Smooth muscle cell (in vitro differentiated cells): ENCODE measurements at regions not wholly inside any gene's neighbourhood (a gene's known extent, or its start where the extent isn't known, plus 50 kb on each side); places are given as distances from the start of the nearest gene placed in this dataset.

Experiments
- DNase-seq: peaks from one replicate; lab custom pipeline; 2025; ENCODE audit not compliant: unreplicated experiment; lab: John Stamatoyannopoulos, UW
- H2AFZ ChIP-seq: fragments of 200-600 bp; sonication (generic); 2 replicates; pipeline ENCODE4 v1.6.0; 2016; ENCODE audit warnings: antibody characterized with exemption, low read depth, mild to moderate bottlenecking
- H3F3A ChIP-seq: fragments of 200-600 bp; sonication (generic); 2 replicates; pipeline ENCODE4 v1.6.0; 2017; ENCODE audit warnings: antibody characterized with exemption, low read depth
- H3K27ac ChIP-seq: fragments of 200-600 bp; sonication (generic); 2 replicates; pipeline ENCODE4 v1.5.1; 2016; ENCODE audit warnings: low read depth, mild to moderate bottlenecking
- H3K27me3 ChIP-seq: fragments of 200-600 bp; sonication (generic); 2 replicates; pipeline ENCODE4 v1.6.1; 2016; ENCODE audit warnings: low read depth, mild to moderate bottlenecking
- H3K36me3 ChIP-seq: fragments of 200-600 bp; sonication (generic); 2 replicates; pipeline ENCODE4 v1.5.1; 2016; ENCODE audit warnings: low read depth
- H3K4me1 ChIP-seq: fragments of 200-600 bp; sonication (generic); 2 replicates; pipeline ENCODE4 v1.5.1; 2016; ENCODE audit warnings: low read depth
- H3K4me2 ChIP-seq: fragments of 200-600 bp; sonication (generic); 2 replicates; pipeline ENCODE4 v1.6.0; 2016; ENCODE audit warnings: mild to moderate bottlenecking
- H3K4me3 ChIP-seq: fragments of 200-600 bp; sonication (generic); 2 replicates; pipeline ENCODE4 v1.5.1; 2016; ENCODE audit warnings: mild to moderate bottlenecking
- H3K79me2 ChIP-seq: fragments of 200-600 bp; sonication (generic); 2 replicates; pipeline ENCODE4 v1.6.0; 2016; ENCODE audit warnings: low read depth, mild to moderate bottlenecking
- H3K9ac ChIP-seq: fragments of 200-600 bp; sonication (generic); 2 replicates; pipeline ENCODE4 v1.6.0; 2016; ENCODE audit warnings: low read depth
- H3K9me3 ChIP-seq: fragments of 200-600 bp; sonication (generic); replicated peaks from 2 replicates; pipeline ENCODE4 v1.5.1; 2016; ENCODE audit warnings: low read depth
- H4K20me1 ChIP-seq: fragments of 200-600 bp; sonication (generic); 2 replicates; pipeline ENCODE4 v1.6.0; 2016; ENCODE audit warnings: low read depth
- CTCF ChIP-seq: fragments of 200-600 bp; sonication (generic); IDR thresholded peaks from 2 replicates; pipeline ENCODE4 v1.5.1; 2017; ENCODE audit warnings: borderline replicate concordance, mild to moderate bottlenecking, antibody characterized with exemption; ENCODE audit not compliant: insufficient read depth, poor library complexity, severe bottlenecking
- WGBS: methylation state at CpG from one replicate; pipeline ENCODE4 v1.1.7; 2016; ENCODE audit warnings: low lambda C conversion rate; 5-methylcytosine and 5-hydroxymethylcytosine counted together

DNA sequence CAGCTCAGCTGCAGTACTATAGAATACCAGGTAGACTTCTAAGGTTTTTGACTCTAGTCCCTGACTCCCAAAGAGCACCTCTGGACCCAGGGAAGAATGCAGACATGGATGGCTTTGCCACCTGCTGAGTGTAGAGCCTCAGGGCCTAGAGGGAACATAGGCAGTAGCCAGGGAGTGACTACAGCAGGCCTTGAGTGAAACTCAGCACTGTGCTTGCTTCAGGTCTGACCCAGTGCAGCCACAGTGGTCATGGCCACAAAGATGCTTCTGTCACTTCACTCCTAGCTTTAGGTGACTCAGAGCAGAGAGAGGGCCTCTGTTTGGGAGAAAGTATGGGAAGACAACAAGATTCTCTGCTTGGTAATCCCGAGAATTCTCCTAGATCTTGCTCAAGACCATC is 162.2 kb upstream of the ITGA4 start:
- Histone ChIP-seq H3K27ac (no peak overlapping the region), H3K4me3 (no peak overlapping the region), H4K20me1 (no peaks in the 10 kb centered on the region), H3K36me3 (no peaks in the 10 kb centered on the region), H3K4me2 (no peak overlapping the region), H3K4me1 (no peaks in the 10 kb centered on the region), H3F3A (no peaks in the 10 kb centered on the region), H3K9ac (no peak overlapping the region), H3K79me2 (no peaks in the 10 kb centered on the region), H3K27me3 (no peaks in the 10 kb centered on the region), H2AFZ (no peak overlapping the region), H3K9me3 (no peaks in the 10 kb centered on the region)
- no peak for TF ChIP-seq CTCF
- 80% methylated on average over 1 of the region's 1 CpG for WGBS
- no peak for DNase-seq

DNA sequence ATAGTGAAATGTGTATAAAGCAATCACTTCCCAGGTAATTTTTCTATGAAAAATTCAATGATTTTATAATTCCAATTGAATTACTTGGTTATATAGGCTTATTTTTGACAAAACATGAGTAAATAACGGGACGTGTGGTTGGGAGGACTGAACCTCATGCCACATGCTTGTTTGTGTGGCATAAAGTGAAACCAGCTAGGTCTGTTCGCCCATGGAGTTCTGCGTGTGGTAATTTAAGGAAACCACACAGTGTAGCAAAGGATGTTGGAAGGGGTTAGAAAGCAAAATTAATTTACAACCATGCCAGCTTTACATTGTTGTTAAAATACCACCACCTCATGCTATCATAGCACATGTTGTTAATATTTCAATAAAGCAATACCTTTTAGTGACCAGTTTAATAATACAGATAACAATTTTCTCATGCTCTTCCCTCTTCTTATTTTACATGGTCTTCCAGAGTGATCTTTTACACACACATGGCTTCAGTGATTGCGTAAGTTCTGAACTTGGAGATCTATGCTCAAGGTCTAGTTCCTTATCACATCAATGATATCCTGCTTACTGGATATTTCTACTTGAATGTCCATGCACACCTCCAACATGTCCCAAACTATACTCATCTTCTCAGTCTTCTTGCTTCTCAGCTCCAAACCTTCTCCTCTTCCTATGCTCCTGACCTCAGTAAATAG is 156.4 kb upstream of the ITGA4 start:
- TF ChIP-seq CTCF: no peak
- H3K36me3 ChIP-seq: no peaks in the 10 kb centered on the region
- no peak overlapping the region for H2AFZ ChIP-seq

DNA sequence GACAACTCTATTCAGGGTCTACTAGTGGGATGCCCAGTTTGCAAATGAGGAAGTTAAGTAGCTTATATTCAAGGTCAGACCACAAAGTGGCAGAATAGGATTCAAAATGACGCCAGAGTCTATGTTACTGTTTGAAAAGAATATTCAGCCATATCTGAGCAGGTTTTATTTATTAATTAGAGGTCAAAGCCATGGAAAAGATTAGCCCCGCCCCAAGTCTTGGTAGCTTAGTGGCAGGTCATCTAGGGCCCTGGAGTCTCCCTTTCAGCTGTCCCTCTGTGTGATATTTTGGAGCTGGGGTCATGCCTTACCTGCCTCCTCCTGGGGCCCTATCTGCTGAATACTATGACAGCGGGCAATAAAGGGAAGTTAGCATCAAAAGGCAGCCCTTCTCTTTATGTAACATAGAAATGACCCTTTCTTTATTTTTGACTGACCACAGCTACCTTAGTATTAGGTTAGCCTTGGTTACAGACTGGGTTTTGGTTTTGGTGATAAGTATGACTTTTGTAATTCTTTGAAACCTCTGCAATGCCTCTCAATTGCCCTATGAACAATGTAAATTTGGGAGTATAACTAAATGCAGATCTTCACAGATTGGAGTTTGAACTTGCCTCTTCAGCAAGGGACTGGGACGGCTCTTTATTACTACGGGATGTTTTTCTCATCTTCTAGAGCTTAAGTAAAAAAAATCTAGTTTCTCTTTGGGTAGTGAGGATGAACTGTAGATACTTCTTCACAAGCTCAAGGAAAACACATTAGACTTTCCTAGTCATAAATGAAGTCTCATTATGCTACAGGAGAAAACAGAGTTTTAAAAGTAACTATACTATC is 153.0 kb upstream of the ITGA4 start:
- H3K4me1 ChIP-seq: no peaks in the 10 kb centered on the region
- no peaks in the 10 kb centered on the region for H4K20me1 ChIP-seq
- H3F3A ChIP-seq: no peaks in the 10 kb centered on the region
- no peak overlapping the region for H3K9ac ChIP-seq
- no peak for TF ChIP-seq CTCF
- H3K36me3 ChIP-seq: no peaks in the 10 kb centered on the region
- WGBS: 85% methylated on average over 5 of the region's 5 CpGs
- H3K4me2 ChIP-seq: no peak overlapping the region
- H3K27me3 ChIP-seq: no peaks in the 10 kb centered on the region
- H3K4me3 ChIP-seq: no peak overlapping the region
- H2AFZ ChIP-seq: no peak overlapping the region
- H3K27ac ChIP-seq: no peak overlapping the region
- no peak for DNase-seq
- H3K79me2 ChIP-seq: no peaks in the 10 kb centered on the region
- H3K9me3 ChIP-seq: no peaks in the 10 kb centered on the region

More for the DNA sequence above, 156.4 kb upstream of the ITGA4 start:
- 96% methylated on average over 5 of the region's 5 CpGs for WGBS
- no peak overlapping the region for H3K4me3 ChIP-seq
- H4K20me1 ChIP-seq: no peaks in the 10 kb centered on the region
- no peak overlapping the region for H3K4me2 ChIP-seq
- no peaks in the 10 kb centered on the region for H3F3A ChIP-seq
- H3K9ac ChIP-seq: no peak overlapping the region
- no peak overlapping the region for H3K27ac ChIP-seq
- no peak for DNase-seq
- no peaks in the 10 kb centered on the region for H3K79me2 ChIP-seq
- no peaks in the 10 kb centered on the region for H3K27me3 ChIP-seq
- no peaks in the 10 kb centered on the region for H3K4me1 ChIP-seq
- no peaks in the 10 kb centered on the region for H3K9me3 ChIP-seq
